ENCODE measurements at regions not wholly inside any gene's neighbourhood (a gene's known extent, or its start where the extent isn't known, plus 50 kb on each side); places are given as distances from the start of the nearest gene placed in this dataset.
"Not testable (repeated sequence)": the region's sequence is repeated elsewhere in the genome, so short reads cannot be mapped to it uniquely, and the experiment has no call there.

GRCh38 chr5:85337435-85337834 lies 952.8 kb upstream of the EDIL3 start:
- no peak for TF ChIP-seq CTCF (IDR thresholded peaks at IDR 0.05; ENCODE audit: control extremely low read depth, extremely low read depth, low read depth, missing control alignments)
- DNase-seq (ENCODE audit: extremely low spot score): no peak
- CTCF ChIA-PET: interaction anchor here (1.6 kb wide), 1 partner anchor 35 kb away, joined by 3 read pairs; no protein-coding TSS in a partner anchor
- POLR2A ChIA-PET: no interaction called here

- POLR2A ChIA-PET: no interaction called here
- CTCF ChIA-PET: no interaction called here
- no peak for TF ChIP-seq CTCF (IDR thresholded peaks at IDR 0.05; ENCODE audit: control extremely low read depth, extremely low read depth, low read depth, missing control alignments)
- DNase-seq (ENCODE audit: extremely low spot score): no peak
Measured at GRCh38 chr5:85340790-85341189, 956.1 kb upstream of the EDIL3 start.

GRCh38 chr5:85345818-85346217 lies 961.1 kb upstream of the EDIL3 start:
- no peak for DNase-seq (ENCODE audit: extremely low spot score)
- no peak for TF ChIP-seq CTCF (IDR thresholded peaks at IDR 0.05; ENCODE audit: control extremely low read depth, extremely low read depth, low read depth, missing control alignments)
- POLR2A ChIA-PET: no interaction called here
- CTCF ChIA-PET: no interaction called here

GRCh38 chr5:85357309-85357708 lies 972.6 kb upstream of the EDIL3 start:
- no peak for TF ChIP-seq CTCF (IDR thresholded peaks at IDR 0.05; ENCODE audit: control extremely low read depth, extremely low read depth, low read depth, missing control alignments)
- CTCF ChIA-PET: no interaction called here
- no peak for DNase-seq (ENCODE audit: extremely low spot score)
- POLR2A ChIA-PET: no interaction called here

- ChIA-PET CTCF (no interaction called here), POLR2A (no interaction called here)
- DNase-seq (ENCODE audit: extremely low spot score): no peak
- no peak for TF ChIP-seq CTCF (IDR thresholded peaks at IDR 0.05; ENCODE audit: control extremely low read depth, extremely low read depth, low read depth, missing control alignments)
Measured at GRCh38 chr5:85375525-85375924, 990.8 kb upstream of the EDIL3 start.

- CTCF ChIA-PET: no interaction called here
- POLR2A ChIA-PET: no interaction called here
Measured at GRCh38 chr5:85388770-85389169, 1004.1 kb upstream of the EDIL3 start.

GRCh38 chr5:85392309-85392708 lies 1007.6 kb upstream of the EDIL3 start:
- POLR2A ChIA-PET; DNase-seq (ENCODE audit: extremely low spot score); CTCF ChIA-PET: not testable (repeated sequence)

More at GRCh38 chr5:85388770-85389169, 1004.1 kb upstream of the EDIL3 start:
- no peak for DNase-seq (ENCODE audit: extremely low spot score)
- TF ChIP-seq CTCF (IDR thresholded peaks at IDR 0.05; ENCODE audit: control extremely low read depth, extremely low read depth, low read depth, missing control alignments): no peak

Data from GM10248 (cell line).